OCI-LY7 (cell line): ENCODE measurements at regions not wholly inside any gene's neighbourhood (a gene's known extent, or its start where the extent isn't known, plus 50 kb on each side); places are given as distances from the start of the nearest gene placed in this dataset.

Experiments
- BruUV-seq: library from RNA; stranded (reverse); fragments of 400-500 nt; replicated peaks from 2 replicates; lab custom pipeline; 2021; lab: Mats Ljungman, UMichigan
- CTCF ChIA-PET: fragments of 300-600 bp; sonication (Branson Sonifier 250); formaldehyde crosslinking; loops from one replicate; lab custom pipeline; 2022; ENCODE audit warnings: antibody characterized with exemption; ENCODE audit not compliant: unreplicated experiment; lab: Charles Lee
- POLR2A ChIA-PET: fragments of 300-600 bp; sonication (Branson Sonifier 250); formaldehyde crosslinking; loops from one replicate; lab custom pipeline; 2022; ENCODE audit warnings: antibody characterized with exemption; lab: Charles Lee
- DNase-seq: peaks from one replicate; pipeline ENCODE4 v3.0.0-alpha.2; 2015; ENCODE audit warnings: low spot score
- H2AFZ ChIP-seq: fragments of 200-600 bp; sonication (generic), shearing (Covaris generic); 2 replicates; pipeline ENCODE4 v1.6.1; 2014; ENCODE audit warnings: mild to moderate bottlenecking, antibody characterized with exemption, low read length, moderate library complexity
- H3K27ac ChIP-seq: fragments of 200-600 bp; sonication (generic); 2 replicates; pipeline ENCODE4 v1.5.1; 2014; ENCODE audit warnings: mixed run types, low read depth, mild to moderate bottlenecking, moderate library complexity, low read length, inconsistent platforms; ENCODE audit not compliant: poor library complexity, severe bottlenecking
- H3K36me3 ChIP-seq: fragments of 200-600 bp; sonication (generic); 2 replicates; pipeline ENCODE4 v1.6.1; 2014; ENCODE audit warnings: mild to moderate bottlenecking, antibody characterized with exemption, low read length, moderate library complexity, mixed read lengths; ENCODE audit not compliant: insufficient read depth
- H3K4me1 ChIP-seq: fragments of 200-600 bp; sonication (generic); 2 replicates; pipeline ENCODE4 v1.5.1; 2014; ENCODE audit warnings: mild to moderate bottlenecking, low read length; ENCODE audit not compliant: insufficient read depth, poor library complexity, severe bottlenecking
- H3K4me2 ChIP-seq: fragments of 200-600 bp; sonication (generic); 2 replicates; pipeline ENCODE4 v1.6.1; 2014; ENCODE audit warnings: mild to moderate bottlenecking, low read length
- H3K4me3 ChIP-seq: fragments of 200-600 bp; sonication (generic); 2 replicates; pipeline ENCODE4 v1.5.1; 2014; ENCODE audit warnings: mild to moderate bottlenecking, low read depth, low read length; ENCODE audit not compliant: poor library complexity, severe bottlenecking
- H3K79me2 ChIP-seq: fragments of 200-600 bp; sonication (generic); 2 replicates; pipeline ENCODE4 v1.6.1; 2016; ENCODE audit warnings: low read depth, mild to moderate bottlenecking, low read length, moderate library complexity, mixed read lengths; ENCODE audit not compliant: insufficient read depth
- H3K9me2 ChIP-seq: fragments of 200-600 bp; sonication (generic); 2 replicates; pipeline ENCODE4 v1.6.1; 2016; ENCODE audit warnings: mild to moderate bottlenecking, low read length, mixed read lengths; ENCODE audit not compliant: insufficient read depth
- H3K9me3 ChIP-seq: fragments of 200-600 bp; sonication (generic); 2 replicates; pipeline ENCODE4 v1.6.1; 2014; ENCODE audit warnings: mild to moderate bottlenecking, mixed run types, low read length, mixed read lengths
- H4K20me1 ChIP-seq: fragments of 200-600 bp; sonication (generic); 2 replicates; pipeline ENCODE4 v1.6.1; 2014; ENCODE audit warnings: mild to moderate bottlenecking, antibody characterized with exemption, low read length, moderate library complexity, mixed read lengths; ENCODE audit not compliant: insufficient read depth
- CTCF ChIP-seq: fragments of 200-600 bp; sonication (generic); conservative IDR thresholded peaks from 2 replicates; pipeline ENCODE4 v1.5.1; 2014; ENCODE audit warnings: mild to moderate bottlenecking, antibody characterized with exemption, low read length, moderate library complexity, mixed read lengths
- EZH2phosphoT487 ChIP-seq: fragments of 200-600 bp; sonication (generic); IDR thresholded peaks from 2 replicates; pipeline ENCODE4 v1.6.1; 2018; ENCODE audit warnings: low read depth, borderline replicate concordance, mild to moderate bottlenecking, mixed run types, antibody characterized with exemption, low read length, moderate library complexity, mixed read lengths
- intact Hi-C: fragments of 100-400 bp; cut with micrococcal nuclease; formaldehyde crosslinking; loops from one replicate; pipeline ENCODE4 v1.10.0; 2022; ENCODE audit not compliant: unreplicated experiment

DNA sequence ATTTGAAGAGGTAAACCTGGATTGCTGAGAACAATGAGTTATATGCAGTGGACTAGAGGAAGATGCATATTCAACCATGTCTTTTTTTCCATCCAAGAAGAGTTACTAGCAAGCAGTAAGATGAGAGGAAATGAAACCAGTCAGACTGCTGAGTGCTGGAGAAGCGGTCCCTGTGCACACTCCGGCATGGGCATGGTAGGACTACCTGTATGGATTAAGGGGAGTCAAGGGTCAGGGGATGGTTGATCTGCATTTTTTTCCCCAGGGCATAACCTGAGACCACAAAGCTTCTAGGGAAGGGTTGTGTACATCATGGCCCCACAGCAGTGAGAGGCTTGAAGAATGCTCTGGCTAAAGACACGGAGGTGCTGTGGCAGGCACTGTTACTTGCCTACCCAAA is 76.6 kb upstream of the ZNF169 start:
- BruUV-seq, result no TSS peak
- H3K27ac ChIP-seq, result no peak overlapping the region
- intact Hi-C loops, result no loop called here
- POLR2A ChIA-PET, result interaction anchor here (0.6 kb wide), 1 partner anchor 15 kb away, joined by 3 read pairs; no protein-coding TSS in a partner anchor
- no peak for TF ChIP-seq CTCF
- TF ChIP-seq EZH2phosphoT487, result no peak
- no peak overlapping the region for H3K4me2 ChIP-seq
- peaks cover 4% of the 10 kb centered on the region for H3K4me1 ChIP-seq
- H2AFZ ChIP-seq, result no peak overlapping the region
- H3K9me2 ChIP-seq, result no peaks in the 10 kb centered on the region
- DNase-seq, result no peak
- no peak overlapping the region for H3K4me3 ChIP-seq
- H3K9me3 ChIP-seq, result 0 out of 2 replicates have a peak, but pooled peaks cover 5% of the 10 kb centered on the region
- peaks cover 9% of the 10 kb centered on the region for H4K20me1 ChIP-seq
- CTCF ChIA-PET, result no interaction called here
- H3K79me2 ChIP-seq, result peaks cover 17% of the 10 kb centered on the region; the same call in 1 of the 2 replicates
- H3K36me3 ChIP-seq, result peaks cover 32% of the 10 kb centered on the region

- H3K36me3 ChIP-seq, result peaks cover 23% of the 10 kb centered on the region
- intact Hi-C loops, result no loop called here
- CTCF ChIA-PET, result interaction anchor here (0.5 kb wide), 1 partner anchor 1048 kb away, joined by 6 read pairs; no protein-coding TSS in a partner anchor
Observed at GRCh38 chr9:94183240-94183999, 75.7 kb upstream of the ZNF169 start.

More at GRCh38 chr9:94183240-94183999, 75.7 kb upstream of the ZNF169 start:
- Histone ChIP-seq H3K4me1 (peaks cover 4% of the 10 kb centered on the region), H3K79me2 (peaks cover 12% of the 10 kb centered on the region; the same call in 1 of the 2 replicates), H3K27ac (no peak overlapping the region), H2AFZ (no peak overlapping the region), H3K4me3 (no peak overlapping the region), H3K9me2 (no peaks in the 10 kb centered on the region), H4K20me1 (peaks cover 9% of the 10 kb centered on the region), H3K4me2 (no peak overlapping the region), H3K9me3 (0 out of 2 replicates have a peak, but pooled peaks cover 5% of the 10 kb centered on the region)
- BruUV-seq, result no TSS peak
- POLR2A ChIA-PET, result interaction anchor here (0.6 to 1.4 kb wide), 4 partner anchors 19 to 1544 kb away, joined by 3 read pairs; no protein-coding TSS in a partner anchor
- TF ChIP-seq CTCF (no peak), EZH2phosphoT487 (no peak)
- DNase-seq, result no peak
